Natural killer cell (primary cell): ENCODE measurements at regions not wholly inside any gene's neighbourhood (a gene's known extent, or its start where the extent isn't known, plus 50 kb on each side); places are given as distances from the start of the nearest gene placed in this dataset.

Experiments
- ATAC-seq, 3 donors: fragments of 150-1000 bp in 2 of 3; fragments of 200-7000 bp in 1 of 3; cut with Tn5 transposase; 1 replicate in 1 of 3; 2 replicates in 2 of 3; pipeline ENCODE4 v1.10.0; 2021; ENCODE audit warnings: mild to moderate bottlenecking in 2 of 3, moderate library complexity in 2 of 3
- DNase-seq, 2 donors: peaks; one replicate each; pipeline versions ENCODE4 v3.0.0 to v3.0.0-alpha.2; 2013 to 2021; ENCODE audit warnings: mixed read lengths in 1 of 2
- H3K27ac ChIP-seq: one replicate; pipeline ENCODE4 v1.5.1; 2013; ENCODE audit warnings: mild to moderate bottlenecking, low read length
- H3K27me3 ChIP-seq: one replicate; pipeline ENCODE4 v1.6.1; 2013; ENCODE audit warnings: low read length; ENCODE audit not compliant: control insufficient read depth, insufficient read depth
- H3K36me3 ChIP-seq: one replicate; pipeline ENCODE4 v1.6.1; 2013; ENCODE audit warnings: low read length; ENCODE audit not compliant: control insufficient read depth, insufficient read depth
- H3K4me1 ChIP-seq: one replicate; pipeline ENCODE4 v1.6.1; 2013; ENCODE audit warnings: low read length; ENCODE audit not compliant: control insufficient read depth, insufficient read depth
- H3K4me3 ChIP-seq: one replicate; pipeline ENCODE4 v1.5.1; 2013; ENCODE audit warnings: low read length
- H3K9me3 ChIP-seq: one replicate; pipeline ENCODE4 v1.6.1; 2013; ENCODE audit warnings: low read length; ENCODE audit not compliant: control insufficient read depth, insufficient read depth
- H3K27ac Mint-ChIP-seq, 2 donors: one replicate each; pipeline ENCODE4 v1.8.0; 2022; ENCODE audit warnings: mild to moderate bottlenecking in 2 of 2, mixed read lengths in 2 of 2, moderate library complexity in 1 of 2
- H3K27me3 Mint-ChIP-seq, 2 donors: one replicate each; pipeline ENCODE4 v1.8.0; 2022; ENCODE audit warnings: low read depth in 2 of 2, mixed read lengths in 2 of 2
- H3K36me3 Mint-ChIP-seq: one replicate; pipeline ENCODE4 v1.8.0; 2022; ENCODE audit warnings: mixed read lengths
- H3K4me1 Mint-ChIP-seq, 2 donors: one replicate each; pipeline ENCODE4 v1.8.0; 2022; ENCODE audit warnings: mixed read lengths in 2 of 2
- H3K4me3 Mint-ChIP-seq: one replicate; pipeline ENCODE4 v1.8.0; 2022; ENCODE audit warnings: mild to moderate bottlenecking, moderate library complexity, mixed read lengths
- H3K9me3 Mint-ChIP-seq, 2 donors: one replicate each; pipeline ENCODE4 v1.8.0; 2022; ENCODE audit warnings: mixed read lengths in 2 of 2
- CTCF ChIP-seq: fragments of 200-600 bp; IDR thresholded peaks from one replicate; pipeline ENCODE4 v1.8.0; 2022; ENCODE audit warnings: antibody characterized with exemption
- WGBS: methylation state at CpG from one replicate; pipeline ENCODE4 v1.1.7; 2013; ENCODE audit warnings: missing lambda C conversion rate; ENCODE audit not compliant: insufficient coverage; 5-methylcytosine and 5-hydroxymethylcytosine counted together
- intact Hi-C: fragments of 100-400 bp; cut with micrococcal nuclease; formaldehyde crosslinking; loops from one replicate; pipeline ENCODE4 v1.14.2; 2022

DNA sequence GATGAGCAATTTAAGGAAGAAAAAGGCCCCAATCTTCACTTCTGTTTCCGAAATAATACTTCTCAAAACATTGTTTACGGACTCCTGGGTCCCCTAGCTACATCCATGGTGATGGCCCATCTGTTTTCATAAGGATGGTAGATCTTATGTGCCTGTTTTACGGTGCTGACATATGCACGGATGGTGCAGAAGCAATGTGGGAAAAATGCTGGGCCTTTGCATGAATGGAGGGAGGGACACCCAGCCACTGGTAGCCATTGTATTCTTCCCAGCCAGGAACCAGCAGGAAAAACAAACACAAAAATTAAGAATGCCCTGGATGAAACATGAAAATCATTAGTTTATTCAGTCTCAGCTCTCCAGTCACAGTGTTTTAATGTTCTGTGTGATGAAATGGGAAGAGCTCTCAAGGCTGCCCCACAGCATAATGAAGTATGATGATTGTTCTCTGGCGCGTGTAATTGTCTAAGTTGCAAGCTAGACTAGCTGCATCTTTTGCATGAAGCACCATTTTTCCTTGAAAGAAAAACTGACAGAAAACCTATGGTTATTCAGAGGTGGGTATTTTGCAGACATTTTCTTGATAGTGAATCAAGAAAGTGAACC lies 1201.1 kb upstream of the SLC10A2 start:
- DNase-seq (no peak), ATAC-seq (no peak)
- Mint-ChIP-seq H3K27me3 (no peaks in the 10 kb centered on the region), H3K36me3 (no peaks in the 10 kb centered on the region), H3K27ac (no peak overlapping the region), H3K4me3 (no peak overlapping the region), H3K4me1 (no peaks in the 10 kb centered on the region), H3K9me3 (peaks cover 16 to 17% of the 10 kb centered on the region in 2 donors)
- no peak overlapping the region for H3K27ac ChIP-seq
- H3K9me3 ChIP-seq: no peaks in the 10 kb centered on the region
- WGBS: 89% methylated on average over 5 of the region's 6 CpGs
- H3K4me1 ChIP-seq: no peaks in the 10 kb centered on the region
- intact Hi-C loops: no loop called here
- no peak overlapping the region for H3K4me3 ChIP-seq
- no peaks in the 10 kb centered on the region for H3K36me3 ChIP-seq
- no peak for TF ChIP-seq CTCF
- no peaks in the 10 kb centered on the region for H3K27me3 ChIP-seq

DNA sequence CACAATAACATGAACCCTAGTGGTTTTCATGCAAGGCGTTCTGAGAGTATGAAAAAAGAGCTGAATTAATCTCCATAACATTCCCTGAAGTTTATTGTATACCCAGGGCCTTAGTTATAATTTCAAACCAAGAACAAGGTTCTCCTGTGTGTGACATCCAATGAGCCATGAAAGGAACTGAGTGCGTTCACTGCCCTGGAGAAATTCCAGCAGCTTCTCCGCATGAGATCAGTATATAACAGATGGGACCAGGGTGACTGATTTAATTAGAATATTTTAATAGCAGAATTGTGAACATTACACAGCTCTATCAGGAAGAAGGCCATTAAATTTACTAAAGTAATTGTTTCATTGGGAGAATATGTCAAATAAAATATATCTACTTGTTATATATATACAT lies 1190.5 kb upstream of the SLC10A2 start:
- Mint-ChIP-seq H3K27ac (no peak overlapping the region), H3K36me3 (no peaks in the 10 kb centered on the region), H3K27me3 (no peaks in the 10 kb centered on the region), H3K9me3 (peaks cover 17 to 20% of the 10 kb centered on the region in 2 donors), H3K4me3 (no peak overlapping the region), H3K4me1 (no peaks in the 10 kb centered on the region)
- Histone ChIP-seq H3K27me3 (no peaks in the 10 kb centered on the region), H3K9me3 (no peaks in the 10 kb centered on the region), H3K36me3 (no peaks in the 10 kb centered on the region), H3K4me3 (no peak overlapping the region), H3K27ac (no peak overlapping the region), H3K4me1 (no peaks in the 10 kb centered on the region)
- intact Hi-C loops: no loop called here
- no peak for DNase-seq
- 85% methylated on average over 3 of the region's 3 CpGs for WGBS
- no peak for TF ChIP-seq CTCF
- no peak for ATAC-seq

GRCh38 chr13:104253063-104253680 lies 1187.0 kb upstream of the SLC10A2 start:
- H3K4me3 Mint-ChIP-seq: no peak overlapping the region
- Histone ChIP-seq H3K4me3 (no peak overlapping the region), H3K27me3 (no peaks in the 10 kb centered on the region), H3K9me3 (no peaks in the 10 kb centered on the region), H3K27ac (no peak overlapping the region), H3K36me3 (no peaks in the 10 kb centered on the region), H3K4me1 (no peaks in the 10 kb centered on the region)
- H3K9me3 Mint-ChIP-seq: peaks cover 19 to 24% of the 10 kb centered on the region in 2 donors
- no peaks in the 10 kb centered on the region for H3K4me1 Mint-ChIP-seq
- no peak for ATAC-seq
- 68% methylated on average over 4 of the region's 5 CpGs for WGBS
- H3K36me3 Mint-ChIP-seq: no peaks in the 10 kb centered on the region
- no peak for DNase-seq
- intact Hi-C loops: no loop called here
- H3K27ac Mint-ChIP-seq: no peak overlapping the region
- TF ChIP-seq CTCF: no peak
- no peaks in the 10 kb centered on the region for H3K27me3 Mint-ChIP-seq

DNA sequence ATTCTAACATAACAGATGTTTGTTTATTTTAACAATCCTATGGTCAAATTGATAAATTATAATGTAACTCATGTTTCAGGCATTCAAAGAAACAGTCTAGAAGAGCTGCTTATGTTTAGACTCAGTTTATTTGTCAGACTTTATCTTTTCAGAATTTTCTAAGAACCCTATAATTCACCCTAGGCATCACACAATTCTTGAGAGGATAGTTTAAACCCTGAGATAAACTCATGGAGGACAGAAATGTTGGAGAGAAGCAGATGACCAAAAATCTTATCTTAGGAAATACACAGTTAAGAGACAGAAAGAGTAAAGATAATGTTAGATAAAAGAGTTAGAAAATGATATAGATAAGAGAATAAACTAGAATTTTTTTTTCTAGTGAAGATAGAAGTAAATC lies 1185.7 kb upstream of the SLC10A2 start:
- no peak overlapping the region for H3K4me3 ChIP-seq
- no peaks in the 10 kb centered on the region for H3K36me3 ChIP-seq
- Mint-ChIP-seq H3K4me3 (no peak overlapping the region), H3K36me3 (no peaks in the 10 kb centered on the region), H3K27me3 (no peaks in the 10 kb centered on the region), H3K4me1 (no peaks in the 10 kb centered on the region), H3K27ac (no peak overlapping the region), H3K9me3 (peaks cover 15 to 18% of the 10 kb centered on the region in 2 donors)
- H3K27ac ChIP-seq: no peak overlapping the region
- no peaks in the 10 kb centered on the region for H3K27me3 ChIP-seq
- TF ChIP-seq CTCF: no peak
- intact Hi-C loops: no loop called here
- no peaks in the 10 kb centered on the region for H3K4me1 ChIP-seq
- no peak for ATAC-seq
- no peak for DNase-seq
- H3K9me3 ChIP-seq: no peaks in the 10 kb centered on the region
